ENCODE measurements at regions not wholly inside any gene's neighbourhood (a gene's known extent, or its start where the extent isn't known, plus 50 kb on each side); places are given as distances from the start of the nearest gene placed in this dataset.

- TF ChIP-seq CTCF (IDR thresholded peaks at IDR 0.05), result no peak
- Histone ChIP-seq H3K27ac (no peak overlapping the region), H3K36me3 (no peaks in the 10 kb centered on the region), H3K4me3 (no peak overlapping the region), H3K4me1 (no peaks in the 10 kb centered on the region), H3K9me3 (no peaks in the 10 kb centered on the region), H3K27me3 (ENCODE audit: low read depth) (peaks cover 15% of the 10 kb centered on the region)
- intact Hi-C loops (cut with DNase I), result no loop called here
- DNase-seq (no peak), ATAC-seq (no peak)
Observed at GRCh38 chr16:86814256-86814655, 235.9 kb downstream of the FOXL1 start.

- no peaks in the 10 kb centered on the region for H3K9me3 ChIP-seq
- ATAC-seq, result no peak
Observed at GRCh38 chr16:86816930-86817625, 238.7 kb downstream of the FOXL1 start.

GRCh38 chr16:86818671-86819532, 240.6 kb downstream of the FOXL1 start:
- DNase-seq, result no peak
- no peaks in the 10 kb centered on the region for H3K4me1 ChIP-seq
- H3K27ac ChIP-seq, result no peak overlapping the region
- H3K4me3 ChIP-seq, result no peak overlapping the region
- TF ChIP-seq CTCF (IDR thresholded peaks at IDR 0.05), result no peak
- intact Hi-C loops (cut with DNase I), result no loop called here
- H3K36me3 ChIP-seq, result no peaks in the 10 kb centered on the region
- no peaks in the 10 kb centered on the region for H3K9me3 ChIP-seq
- H3K27me3 ChIP-seq (ENCODE audit: low read depth), result peaks cover 33% of the 10 kb centered on the region
- ATAC-seq, result no peak

More at GRCh38 chr16:86816930-86817625, 238.7 kb downstream of the FOXL1 start:
- Histone ChIP-seq H3K36me3 (no peaks in the 10 kb centered on the region), H3K4me3 (no peak overlapping the region), H3K27me3 (ENCODE audit: low read depth) (peaks cover 24% of the 10 kb centered on the region), H3K27ac (no peak overlapping the region), H3K4me1 (no peaks in the 10 kb centered on the region)
- no peak for DNase-seq
- TF ChIP-seq CTCF (IDR thresholded peaks at IDR 0.05), result no peak
- intact Hi-C loops (cut with DNase I), result no loop called here

GRCh38 chr16:86819533-86819892, 241.2 kb downstream of the FOXL1 start:
- Histone ChIP-seq H3K27me3 (ENCODE audit: low read depth) (peaks cover 39% of the 10 kb centered on the region), H3K4me3 (no peak overlapping the region), H3K27ac (no peak overlapping the region), H3K9me3 (no peaks in the 10 kb centered on the region), H3K4me1 (no peaks in the 10 kb centered on the region), H3K36me3 (no peaks in the 10 kb centered on the region)
- DNase-seq (no peak), ATAC-seq (no peak)
- TF ChIP-seq CTCF (IDR thresholded peaks at IDR 0.05), result no peak
- intact Hi-C loops (cut with DNase I), result no loop called here

- no peak for DNase-seq
- no peaks in the 10 kb centered on the region for H3K4me1 ChIP-seq
- H3K36me3 ChIP-seq, result no peaks in the 10 kb centered on the region
- no peak for TF ChIP-seq CTCF (IDR thresholded peaks at IDR 0.05)
- no peak overlapping the region for H3K27ac ChIP-seq
- H3K27me3 ChIP-seq (ENCODE audit: low read depth), result peaks cover 60% of the 10 kb centered on the region
- intact Hi-C loops (cut with DNase I), result no loop called here
- H3K9me3 ChIP-seq, result no peaks in the 10 kb centered on the region
- no peak for ATAC-seq
- H3K4me3 ChIP-seq, result no peak overlapping the region
Observed at GRCh38 chr16:86821895-86822294, 243.5 kb downstream of the FOXL1 start.
